Thyroid gland (tissue), 4 donors: ENCODE measurements at regions not wholly inside any gene's neighbourhood (a gene's known extent, or its start where the extent isn't known, plus 50 kb on each side); places are given as distances from the start of the nearest gene placed in this dataset.

ENCODE experiments used
- POLR2A ChIP-seq, 2 donors: fragments of 450-650 bp; IDR thresholded peaks; one replicate each; pipeline ENCODE4 v1.6.1; 2017; ENCODE audit warnings: antibody characterized with exemption in 2 of 2, mild to moderate bottlenecking in 2 of 2, moderate library complexity in 1 of 2
- TF ChIP-seq, protein P1 (sequence below), 6 experiments: fragments of 200-600 bp in 3 of 6; fragments of 450-650 bp in 3 of 6; sonication (generic) in 3 of 6; IDR thresholded peaks; one replicate each; pipeline ENCODE4 v1.5.1; 2016 to 2019; ENCODE audit warnings: antibody characterized with exemption in 6 of 6, mild to moderate bottlenecking in 2 of 6, inconsistent platforms in 1 of 6, moderate library complexity in 1 of 6

DNA sequence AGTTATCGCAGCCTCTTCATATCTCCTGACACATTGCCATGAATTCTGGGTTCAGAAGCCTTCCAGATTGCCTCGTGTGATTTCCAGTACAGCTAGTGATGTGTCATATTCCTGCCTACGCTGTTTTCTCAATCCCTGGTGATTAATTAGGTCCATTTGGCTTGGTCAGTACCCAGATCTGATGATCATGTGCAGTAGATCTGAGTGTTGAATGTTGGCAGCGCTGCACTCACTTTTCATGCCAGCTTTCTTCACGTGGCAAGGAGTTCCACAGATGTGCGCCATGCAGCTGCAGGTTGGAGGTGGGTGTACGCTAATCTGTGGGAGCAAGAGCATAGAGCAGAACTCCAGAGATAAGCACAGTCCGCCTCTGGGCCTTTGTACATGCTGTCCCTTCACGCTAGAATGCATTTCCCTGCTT, 86.9 kb upstream of the COL6A5 start:
- TF ChIP-seq, protein P1, sequence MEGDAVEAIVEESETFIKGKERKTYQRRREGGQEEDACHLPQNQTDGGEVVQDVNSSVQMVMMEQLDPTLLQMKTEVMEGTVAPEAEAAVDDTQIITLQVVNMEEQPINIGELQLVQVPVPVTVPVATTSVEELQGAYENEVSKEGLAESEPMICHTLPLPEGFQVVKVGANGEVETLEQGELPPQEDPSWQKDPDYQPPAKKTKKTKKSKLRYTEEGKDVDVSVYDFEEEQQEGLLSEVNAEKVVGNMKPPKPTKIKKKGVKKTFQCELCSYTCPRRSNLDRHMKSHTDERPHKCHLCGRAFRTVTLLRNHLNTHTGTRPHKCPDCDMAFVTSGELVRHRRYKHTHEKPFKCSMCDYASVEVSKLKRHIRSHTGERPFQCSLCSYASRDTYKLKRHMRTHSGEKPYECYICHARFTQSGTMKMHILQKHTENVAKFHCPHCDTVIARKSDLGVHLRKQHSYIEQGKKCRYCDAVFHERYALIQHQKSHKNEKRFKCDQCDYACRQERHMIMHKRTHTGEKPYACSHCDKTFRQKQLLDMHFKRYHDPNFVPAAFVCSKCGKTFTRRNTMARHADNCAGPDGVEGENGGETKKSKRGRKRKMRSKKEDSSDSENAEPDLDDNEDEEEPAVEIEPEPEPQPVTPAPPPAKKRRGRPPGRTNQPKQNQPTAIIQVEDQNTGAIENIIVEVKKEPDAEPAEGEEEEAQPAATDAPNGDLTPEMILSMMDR (IDR thresholded peaks at IDR 0.05), result no peak
- TF ChIP-seq POLR2A (IDR thresholded peaks at IDR 0.05), result no peak
